Neuronal stem cell (in vitro differentiated cells): ENCODE measurements at regions not wholly inside any gene's neighbourhood (a gene's known extent, or its start where the extent isn't known, plus 50 kb on each side); places are given as distances from the start of the nearest gene placed in this dataset.
A peak's percentile ranks its signal among the peaks of the same experiment; 100 is the strongest.

Experiments used
- DNase-seq: peaks from one replicate; pipeline ENCODE4 v3.0.0-alpha.2; 2013; ENCODE audit warnings: low spot score
- H2AFZ ChIP-seq: one replicate; pipeline ENCODE4 v1.6.1; 2013; ENCODE audit warnings: mild to moderate bottlenecking, low read length, inconsistent platforms
- H2AK5ac ChIP-seq: 2 replicates; pipeline ENCODE4 v1.6.1; 2013; ENCODE audit warnings: low read depth, mild to moderate bottlenecking, inconsistent platforms, low read length, moderate library complexity, mixed read lengths
- H2BK120ac ChIP-seq: 2 replicates; pipeline ENCODE4 v1.6.1; 2013; ENCODE audit warnings: low read depth, mild to moderate bottlenecking, inconsistent platforms, low read length, moderate library complexity, mixed read lengths
- H2BK12ac ChIP-seq: one replicate; pipeline ENCODE4 v1.6.1; 2013; ENCODE audit warnings: low read length, inconsistent platforms
- H2BK15ac ChIP-seq: 2 replicates; pipeline ENCODE4 v1.6.1; 2013; ENCODE audit warnings: mild to moderate bottlenecking, low read length, inconsistent platforms, mixed read lengths
- H2BK5ac ChIP-seq: one replicate; pipeline ENCODE4 v1.6.1; 2013; ENCODE audit warnings: inconsistent platforms, mild to moderate bottlenecking, low read length, moderate library complexity
- H3K14ac ChIP-seq: one replicate; pipeline ENCODE4 v1.6.1; 2013; ENCODE audit warnings: low read length, inconsistent platforms
- H3K18ac ChIP-seq: 2 replicates; pipeline ENCODE4 v1.6.1; 2013; ENCODE audit warnings: low read length, inconsistent platforms
- H3K23ac ChIP-seq: 2 replicates; pipeline ENCODE4 v1.6.1; 2013; ENCODE audit warnings: low read depth, mild to moderate bottlenecking, mixed read lengths, low read length, inconsistent platforms; ENCODE audit not compliant: poor library complexity
- H3K27ac ChIP-seq: replicated peaks from 3 replicates; pipeline ENCODE4 v1.5.1; 2013; ENCODE audit warnings: low read length, inconsistent platforms
- H3K27me3 ChIP-seq, 3 experiments: 2 replicates each; pipeline ENCODE4 v1.6.1; 2013; ENCODE audit warnings: low read length in 3 of 3, mild to moderate bottlenecking in 2 of 3, inconsistent platforms in 1 of 3, low read depth in 1 of 3, mixed read lengths in 1 of 3, moderate library complexity in 1 of 3; ENCODE audit not compliant: control insufficient read depth in 3 of 3, insufficient read depth in 3 of 3
- H3K36me3 ChIP-seq, 2 donors: replicated peaks in 1 of 2; 2 replicates each; pipeline ENCODE4 v1.6.1; 2013; ENCODE audit warnings: low read length in 2 of 2; ENCODE audit not compliant: control insufficient read depth in 2 of 2, insufficient read depth in 2 of 2
- H3K4ac ChIP-seq: 2 replicates; pipeline ENCODE4 v1.6.1; 2013; ENCODE audit warnings: inconsistent platforms, mild to moderate bottlenecking, low read length, moderate library complexity
- H3K4me1 ChIP-seq, 2 donors: 1 replicate in 1 of 2; 2 replicates in 1 of 2; pipeline ENCODE4 v1.6.1; 2013; ENCODE audit warnings: low read length in 2 of 2, low read depth in 1 of 2; ENCODE audit not compliant: control insufficient read depth in 2 of 2, insufficient read depth in 1 of 2
- H3K4me2 ChIP-seq: one replicate; pipeline ENCODE4 v1.6.1; 2013; ENCODE audit warnings: mild to moderate bottlenecking, low read length, inconsistent platforms; ENCODE audit not compliant: insufficient read depth, poor library complexity, severe bottlenecking
- H3K4me3 ChIP-seq, 2 donors: 2 replicates each; pipeline ENCODE4 v1.5.1; 2013; ENCODE audit warnings: low read length in 2 of 2, mild to moderate bottlenecking in 2 of 2, inconsistent platforms in 1 of 2, moderate library complexity in 1 of 2
- H3K79me1 ChIP-seq: one replicate; pipeline ENCODE4 v1.6.1; 2013; ENCODE audit warnings: low read depth, mild to moderate bottlenecking, inconsistent platforms, low read length, moderate library complexity
- H3K9ac ChIP-seq: one replicate; pipeline ENCODE4 v1.6.1; 2013; ENCODE audit warnings: mild to moderate bottlenecking, low read depth, low read length, inconsistent platforms; ENCODE audit not compliant: poor library complexity
- H3K9me3 ChIP-seq, 2 donors: replicated peaks in 1 of 2; 2 replicates each; pipeline versions ENCODE3 to v1.6.1; 2013; ENCODE audit warnings: low read length in 2 of 2, mild to moderate bottlenecking in 2 of 2, inconsistent platforms in 1 of 2, low read depth in 1 of 2, mixed read lengths in 1 of 2, moderate library complexity in 1 of 2; ENCODE audit not compliant: control insufficient read depth in 2 of 2, insufficient read depth in 1 of 2
- H4K8ac ChIP-seq: one replicate; pipeline ENCODE4 v1.6.1; 2013; ENCODE audit warnings: low read depth, mild to moderate bottlenecking, inconsistent platforms, low read length, moderate library complexity
- H4K91ac ChIP-seq: one replicate; pipeline ENCODE4 v1.6.1; 2013; ENCODE audit warnings: low read length, low read depth, mild to moderate bottlenecking, inconsistent platforms; ENCODE audit not compliant: poor library complexity
- WGBS, 2 donors: extraction: QIAGEN DNeasy Blood & Tissue Kit; methylation state at CpG; one replicate each; pipeline ENCODE4 v1.1.7; 2013; ENCODE audit warnings: missing lambda C conversion rate in 2 of 2, mixed read lengths in 1 of 2; ENCODE audit not compliant: insufficient read length in 2 of 2, insufficient replicate concordance in 1 of 2; ENCODE audit errors: extremely low coverage in 2 of 2; 5-methylcytosine and 5-hydroxymethylcytosine counted together

- H3K14ac ChIP-seq: no peak overlapping the region
- DNase-seq: no peak
- H3K4ac ChIP-seq: no peak overlapping the region
- peaks cover 2 to 9% of the 10 kb centered on the region in 2 donors for H3K9me3 ChIP-seq
- no peaks in the 10 kb centered on the region for H3K79me1 ChIP-seq
- H3K4me2 ChIP-seq: no peak overlapping the region
- H3K27me3 ChIP-seq: no peaks in the 10 kb centered on the region
- no peak overlapping the region for H3K23ac ChIP-seq
- H2BK120ac ChIP-seq: no peak overlapping the region
- no CpG with 5 or more reads among the region's 2 CpGs for WGBS, 2 donors
- no peaks in the 10 kb centered on the region for H3K36me3 ChIP-seq
- H2BK15ac ChIP-seq: no peak overlapping the region
- H4K8ac ChIP-seq: no peak overlapping the region
- no peak overlapping the region for H3K18ac ChIP-seq
- H3K27ac ChIP-seq: no peak overlapping the region
- H4K91ac ChIP-seq: no peak overlapping the region
- no peaks in the 10 kb centered on the region for H3K4me1 ChIP-seq
- no peak overlapping the region for H2BK5ac ChIP-seq
- H2AFZ ChIP-seq: no peak overlapping the region
- H3K9ac ChIP-seq: no peak overlapping the region
- no peak overlapping the region for H2BK12ac ChIP-seq
- H3K4me3 ChIP-seq: no peak overlapping the region
- H2AK5ac ChIP-seq: no peak overlapping the region
Measured at GRCh38 chr2:234735829-234736228, 216.0 kb upstream of the SH3BP4 start.

GRCh38 chr2:234733795-234734600 is 217.8 kb upstream of the SH3BP4 start:
- H2BK5ac ChIP-seq: no peak overlapping the region
- H3K4me3 ChIP-seq: no peak overlapping the region
- H3K4me2 ChIP-seq: no peak overlapping the region
- no peak overlapping the region for H3K23ac ChIP-seq
- no peak overlapping the region for H3K18ac ChIP-seq
- no peak overlapping the region for H2AK5ac ChIP-seq
- no peak overlapping the region for H4K91ac ChIP-seq
- H2BK120ac ChIP-seq: no peak overlapping the region
- H3K36me3 ChIP-seq: no peaks in the 10 kb centered on the region
- H3K9me3 ChIP-seq: peaks cover 2 to 9% of the 10 kb centered on the region in 2 donors
- no peak overlapping the region for H2AFZ ChIP-seq
- no peak overlapping the region for H3K4ac ChIP-seq
- no peak overlapping the region for H2BK12ac ChIP-seq
- H3K27ac ChIP-seq: no peak overlapping the region
- no CpG with 5 or more reads among the region's 6 CpGs for WGBS, 2 donors
- no peak overlapping the region for H3K9ac ChIP-seq
- DNase-seq: no peak
- no peak overlapping the region for H4K8ac ChIP-seq
- no peaks in the 10 kb centered on the region for H3K79me1 ChIP-seq
- H3K27me3 ChIP-seq: no peaks in the 10 kb centered on the region
- H2BK15ac ChIP-seq: no peak overlapping the region
- peaks cover 3 to 7% of the 10 kb centered on the region in 2 donors for H3K4me1 ChIP-seq
- no peak overlapping the region for H3K14ac ChIP-seq

- Histone ChIP-seq H2BK5ac (no peak overlapping the region), H3K4me2 (no peak overlapping the region), H3K27me3 (no peaks in the 10 kb centered on the region), H3K4me3 (no peak overlapping the region), H3K18ac (no peak overlapping the region), H4K91ac (no peak overlapping the region), H3K36me3 (no peaks in the 10 kb centered on the region), H2BK120ac (no peak overlapping the region), H3K27ac (no peak overlapping the region), H2AFZ (no peak overlapping the region), H3K4me1 (peaks cover 3 to 7% of the 10 kb centered on the region in 2 donors), H3K14ac (no peak overlapping the region), H2AK5ac (no peak overlapping the region), H3K79me1 (no peaks in the 10 kb centered on the region), H3K23ac (no peak overlapping the region), H3K9me3 (peaks cover 2 to 9% of the 10 kb centered on the region in 2 donors), H4K8ac (no peak overlapping the region), H2BK15ac (no peak overlapping the region), H3K4ac (no peak overlapping the region), H3K9ac (no peak overlapping the region), H2BK12ac (no peak overlapping the region)
- DNase-seq: no peak
- no CpG with 5 or more reads among the region's 6 CpGs for WGBS, 2 donors
Measured at GRCh38 chr2:234733093-234733489, 218.7 kb upstream of the SH3BP4 start.

- Histone ChIP-seq H3K18ac (peak overlapping the region; percentile 63), H3K23ac (no peak overlapping the region), H4K8ac (no peak overlapping the region), H3K27ac (no peak overlapping the region), H3K9ac (no peak overlapping the region), H3K4me1 (peaks cover 3 to 7% of the 10 kb centered on the region in 2 donors), H2AK5ac (no peak overlapping the region), H3K4me3 (no peak overlapping the region), H3K4ac (no peak overlapping the region), H2BK5ac (no peak overlapping the region), H3K79me1 (no peaks in the 10 kb centered on the region), H2AFZ (no peak overlapping the region), H3K14ac (no peak overlapping the region), H3K27me3 (no peaks in the 10 kb centered on the region), H2BK12ac (no peak overlapping the region), H3K9me3 (peaks cover 2 to 9% of the 10 kb centered on the region in 2 donors), H3K36me3 (no peaks in the 10 kb centered on the region), H4K91ac (no peak overlapping the region), H2BK15ac (peak overlapping the region; percentile 34), H3K4me2 (no peak overlapping the region), H2BK120ac (no peak overlapping the region)
- WGBS, 2 donors: no CpG with 5 or more reads among the region's 3 CpGs
- DNase-seq: no peak
Measured at GRCh38 chr2:234732404-234733092, 219.3 kb upstream of the SH3BP4 start.
